ENCODE measurements at regions not wholly inside any gene's neighbourhood (a gene's known extent, or its start where the extent isn't known, plus 50 kb on each side); places are given as distances from the start of the nearest gene placed in this dataset.
"Not testable (repeated sequence)": the region's sequence is repeated elsewhere in the genome, so short reads cannot be mapped to it uniquely, and the experiment has no call there.

GRCh38 chr16:10317425-10318001 is 68.3 kb upstream of the ATF7IP2 start:
- DNase-seq, result no peak

- DNase-seq, result no peak
Observed at GRCh38 chr16:10318798-10319500, 66.9 kb upstream of the ATF7IP2 start.

DNA sequence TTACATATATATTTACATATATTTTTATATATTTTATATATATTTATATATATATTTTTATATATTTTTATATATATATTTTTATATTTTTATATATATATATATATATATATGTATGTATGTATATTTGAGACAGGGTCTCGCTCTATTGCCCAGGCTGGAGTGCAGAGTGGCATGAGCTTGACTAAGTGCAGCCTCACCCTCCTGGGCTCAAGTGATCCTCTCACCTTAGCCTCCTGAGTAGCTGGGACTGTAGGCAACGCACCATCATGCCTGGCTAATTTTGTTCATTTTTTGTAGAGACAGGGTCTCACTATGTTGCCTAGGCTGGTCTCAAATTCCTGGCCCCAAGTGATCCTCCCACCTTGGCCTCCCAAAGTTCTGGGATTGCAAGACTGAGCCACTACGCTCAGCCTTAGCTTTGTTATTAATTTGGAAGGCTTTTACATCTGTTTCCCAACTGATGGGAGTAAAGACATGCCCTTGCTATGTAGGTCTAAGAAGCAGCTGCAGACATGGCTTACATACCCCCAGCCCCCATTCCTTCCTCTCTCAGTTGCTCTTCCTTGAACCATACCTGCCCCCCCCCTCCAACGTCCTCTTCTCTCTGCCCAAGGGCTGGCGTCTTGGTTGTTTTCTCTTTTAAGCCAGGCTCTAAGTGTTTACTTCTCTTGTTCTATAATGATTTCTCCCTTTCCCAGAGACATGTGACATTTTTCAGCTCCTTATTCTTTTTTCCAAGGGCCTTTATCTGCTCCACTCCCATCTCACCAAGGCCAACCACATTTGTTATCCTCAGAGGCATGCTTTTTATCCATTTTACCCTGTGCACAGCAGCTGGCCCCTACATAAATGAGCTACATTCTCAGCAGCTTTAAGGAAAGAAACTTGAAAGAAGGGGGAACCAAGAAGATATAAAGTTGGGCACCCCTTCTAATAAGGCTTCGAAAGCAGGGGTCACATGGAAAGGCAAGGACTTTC is 64.2 kb upstream of the ATF7IP2 start:
- DNase-seq, result no peak

DNA sequence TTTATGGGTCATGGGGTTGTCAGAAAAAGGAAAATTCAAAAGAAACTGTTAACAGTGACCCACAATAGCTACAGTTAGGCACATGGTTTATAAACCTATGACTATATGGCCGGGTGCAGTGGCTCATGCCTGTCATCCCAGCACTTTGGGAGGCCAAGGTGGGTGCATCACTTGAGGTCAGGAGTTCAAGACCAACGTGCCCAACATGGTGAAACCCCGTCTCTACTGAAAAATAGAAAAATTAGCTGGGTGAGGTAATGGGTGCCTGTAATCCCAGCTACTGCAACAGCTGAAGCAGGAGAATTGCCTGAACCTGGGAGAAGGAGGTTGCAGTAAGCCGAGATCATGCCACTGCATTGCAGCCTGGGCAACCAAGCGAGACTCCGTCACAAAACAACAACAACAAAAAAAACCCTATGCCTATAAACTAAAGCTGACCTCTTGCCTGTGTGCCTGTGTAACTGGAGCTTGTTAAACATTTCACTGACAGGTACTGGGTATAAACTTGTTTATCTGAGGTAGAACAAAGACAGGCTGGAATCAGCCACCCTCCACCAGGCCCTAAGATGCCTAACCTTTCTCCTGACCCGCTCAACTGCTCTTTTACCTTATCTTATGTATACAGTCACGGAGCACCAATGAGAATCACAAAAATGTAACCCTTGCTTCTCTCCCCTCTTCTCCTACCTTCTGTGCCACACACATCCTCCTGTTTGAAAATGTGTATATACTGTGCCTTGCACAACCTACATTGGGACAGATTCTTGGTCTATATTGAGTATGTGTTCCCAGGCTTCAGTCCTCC is 62.9 kb upstream of the ATF7IP2 start:
- DNase-seq, result no peak

GRCh38 chr16:10323528-10323869 is 62.4 kb upstream of the ATF7IP2 start:
- DNase-seq, result no peak

DNA sequence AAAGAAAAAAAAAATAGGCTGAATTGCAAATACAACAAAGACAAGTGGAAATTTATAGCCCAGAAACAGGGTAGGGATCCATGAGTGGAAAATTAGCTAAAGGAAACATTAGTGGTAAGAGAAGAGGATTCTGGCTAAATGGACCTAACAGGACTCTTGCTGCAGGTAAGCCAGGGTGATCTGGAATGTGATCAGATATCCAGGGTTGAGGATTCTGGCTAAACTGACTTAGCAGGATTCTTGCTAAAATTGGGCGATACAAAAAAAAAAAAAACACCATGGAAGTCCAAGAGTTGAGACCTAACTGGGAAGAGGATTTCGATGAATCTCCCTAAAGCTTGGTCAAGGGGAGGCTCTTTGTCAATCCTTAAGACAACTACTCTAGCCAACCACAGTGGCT is 61.7 kb upstream of the ATF7IP2 start:
- DNase-seq, result no peak

DNA sequence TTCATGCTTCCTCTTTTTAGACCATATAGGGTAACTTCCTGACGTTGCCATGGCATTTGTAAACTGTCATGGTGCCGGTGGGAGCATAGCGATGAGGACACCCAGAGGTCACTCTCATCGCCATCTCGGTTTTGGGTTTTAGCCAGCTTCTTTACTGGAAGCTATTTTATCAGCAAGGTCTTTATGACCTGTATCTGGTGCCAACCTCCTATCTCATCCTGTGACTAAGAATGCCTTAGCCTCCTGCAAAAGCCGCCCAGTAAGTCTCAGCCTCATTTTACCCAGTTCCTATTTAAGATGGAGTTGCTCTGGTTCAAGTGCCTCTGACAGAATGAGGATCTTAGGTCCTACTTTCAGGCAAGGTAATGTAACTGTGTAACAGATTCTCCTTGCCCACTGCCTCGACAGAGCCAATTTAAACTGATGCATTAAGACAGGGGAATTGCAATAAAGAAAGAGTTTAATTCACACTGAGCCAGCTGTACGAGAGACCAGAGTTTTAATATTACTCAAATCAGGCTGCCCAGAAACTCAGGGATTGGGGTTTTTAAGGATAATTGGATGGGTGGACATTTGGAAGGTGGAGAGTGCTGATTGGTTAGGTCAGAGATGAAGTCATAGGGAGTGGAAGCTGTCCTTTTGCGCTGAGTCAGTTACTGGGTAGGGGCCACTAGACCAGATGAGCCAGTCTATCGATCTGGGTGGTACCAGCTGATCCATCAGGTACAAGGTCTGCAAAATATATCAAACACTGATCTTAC is 59.9 kb upstream of the ATF7IP2 start:
- DNase-seq, result no peak

- no peak for DNase-seq
Observed at GRCh38 chr16:10326647-10327046, 59.2 kb upstream of the ATF7IP2 start.

- DNase-seq, result not testable (repeated sequence)
Observed at GRCh38 chr16:10328291-10328690, 57.6 kb upstream of the ATF7IP2 start.

GRCh38 chr16:10332241-10332640 is 53.6 kb upstream of the ATF7IP2 start:
- DNase-seq, result no peak

DNA sequence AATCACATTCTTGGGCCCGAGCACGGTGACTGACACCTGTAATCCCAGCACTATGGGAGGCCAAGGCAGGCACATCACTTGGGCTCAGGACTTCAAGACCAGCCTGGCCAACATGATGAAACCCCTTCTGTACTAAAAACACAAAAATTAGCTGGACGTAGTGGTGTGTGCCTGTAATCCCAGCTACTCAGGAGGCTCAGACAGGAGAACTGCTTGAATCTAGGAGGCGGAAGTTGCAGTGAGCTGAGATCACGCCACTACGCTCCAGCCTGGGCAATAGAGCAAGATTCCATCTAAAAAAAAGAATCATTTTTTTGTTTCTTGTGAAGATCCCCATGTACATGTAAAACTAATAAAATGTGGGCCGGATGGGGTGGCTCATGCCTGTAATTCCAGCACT is 53.1 kb upstream of the ATF7IP2 start:
- DNase-seq, result no peak

DNA sequence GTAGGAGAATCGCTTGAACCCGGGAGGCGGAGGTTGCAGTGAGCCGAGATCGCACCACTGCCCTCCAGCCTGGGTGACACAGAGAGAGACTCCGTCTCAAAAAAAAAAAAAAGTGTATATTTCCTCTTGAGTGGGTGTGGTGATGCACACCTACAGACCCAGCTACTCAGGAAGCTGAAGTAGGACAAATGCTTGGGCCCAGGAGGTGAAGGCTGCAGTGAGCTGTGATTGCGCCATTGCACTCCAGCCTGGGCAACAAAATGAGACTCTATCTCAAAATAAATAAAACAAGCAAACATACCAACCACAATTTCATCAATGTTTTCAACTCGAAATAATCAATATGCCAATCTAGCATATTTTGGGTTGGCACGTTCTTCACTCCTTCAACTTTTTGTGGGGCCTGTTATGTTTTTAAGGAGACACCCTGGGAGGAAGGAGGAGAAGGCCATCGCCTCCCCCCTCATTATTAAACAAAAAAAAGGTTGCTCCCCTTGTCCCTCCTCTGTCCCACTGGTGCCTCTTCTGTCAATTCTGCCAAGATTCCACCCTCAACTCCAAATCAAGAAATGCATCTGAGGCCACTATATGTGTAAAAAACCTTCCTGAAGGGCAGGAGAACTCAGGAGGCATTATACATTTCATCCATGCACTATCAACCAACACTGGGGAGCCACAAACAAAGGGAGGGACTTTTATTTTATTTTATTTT is 52.4 kb upstream of the ATF7IP2 start:
- peak; percentile 19 for DNase-seq

- no peak for DNase-seq
Observed at GRCh38 chr16:10335681-10336080, 50.2 kb upstream of the ATF7IP2 start.

Measured in activated effector memory CD4-positive, alpha-beta T cell treated with Interleukin-2 at 50 U/mL for 16 hours (primary cell).